ENCODE measurements at regions not wholly inside any gene's neighbourhood (a gene's known extent, or its start where the extent isn't known, plus 50 kb on each side); places are given as distances from the start of the nearest gene placed in this dataset.
"Not testable (repeated sequence)": the region's sequence is repeated elsewhere in the genome, so short reads cannot be mapped to it uniquely, and the experiment has no call there.

- no peak for DNase-seq (ENCODE audit: low spot score)
Measured at GRCh38 chr5:97544240-97544639, 361.2 kb upstream of the RIOK2 start.

GRCh38 chr5:97544678-97545077 is 361.6 kb upstream of the RIOK2 start:
- no peak for DNase-seq (ENCODE audit: low spot score)

GRCh38 chr5:97545446-97545845 is 362.4 kb upstream of the RIOK2 start:
- DNase-seq (ENCODE audit: low spot score) = no peak

DNA sequence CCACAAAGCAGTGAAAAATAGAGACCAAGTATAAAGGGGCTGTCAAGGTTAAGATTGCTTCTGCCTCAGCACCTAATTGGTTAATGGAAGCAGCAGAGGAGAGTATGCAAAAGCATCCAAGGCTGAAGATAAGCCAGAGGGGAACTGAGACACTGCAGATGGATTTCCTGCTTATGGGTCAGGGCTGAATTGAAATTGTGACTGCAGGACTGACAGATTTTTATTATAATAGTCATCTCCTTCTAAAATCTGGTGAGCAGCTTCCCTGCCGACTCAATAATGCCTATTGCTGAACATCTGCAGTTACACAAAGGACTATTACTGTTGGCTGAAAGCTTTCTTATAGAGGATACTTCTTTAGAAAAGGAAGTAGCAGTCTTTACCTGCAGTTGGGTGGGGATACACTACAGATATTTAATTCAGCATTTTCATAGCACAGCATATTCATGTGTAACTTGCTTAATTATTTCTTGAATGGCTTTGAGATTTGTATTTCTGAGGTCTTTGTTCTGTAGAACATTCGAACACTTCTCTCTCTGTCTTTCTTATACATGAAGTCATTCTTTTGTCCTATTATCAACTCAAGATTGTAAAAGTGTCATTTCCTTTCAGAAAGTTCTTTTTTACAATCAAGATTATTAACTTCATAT is 363.0 kb upstream of the RIOK2 start:
- DNase-seq (ENCODE audit: low spot score) = no peak

DNA sequence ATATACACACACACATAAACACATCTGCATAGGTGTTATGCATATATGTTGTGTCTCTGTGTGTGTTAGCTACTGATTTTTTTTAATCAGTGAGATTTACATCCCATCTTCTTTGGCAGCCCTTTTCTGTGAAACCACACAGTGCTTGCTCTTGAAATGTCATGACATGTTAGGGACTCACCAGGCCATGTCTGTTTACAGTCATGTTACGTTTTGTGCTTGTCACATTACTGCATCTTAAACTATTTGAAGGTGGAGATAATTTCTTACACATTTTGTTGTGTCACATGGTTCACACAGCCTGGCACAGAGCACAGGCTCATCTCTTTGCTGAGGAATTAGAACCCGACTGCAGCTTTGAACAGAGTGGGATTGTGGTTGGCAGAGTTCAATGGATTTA is 364.4 kb upstream of the RIOK2 start:
- DNase-seq (ENCODE audit: low spot score) = no peak

GRCh38 chr5:97547999-97548738 is 365.1 kb upstream of the RIOK2 start:
- DNase-seq (ENCODE audit: low spot score) = no peak

- DNase-seq (ENCODE audit: low spot score) = no peak
Measured at GRCh38 chr5:97548739-97549080, 365.7 kb upstream of the RIOK2 start.

DNA sequence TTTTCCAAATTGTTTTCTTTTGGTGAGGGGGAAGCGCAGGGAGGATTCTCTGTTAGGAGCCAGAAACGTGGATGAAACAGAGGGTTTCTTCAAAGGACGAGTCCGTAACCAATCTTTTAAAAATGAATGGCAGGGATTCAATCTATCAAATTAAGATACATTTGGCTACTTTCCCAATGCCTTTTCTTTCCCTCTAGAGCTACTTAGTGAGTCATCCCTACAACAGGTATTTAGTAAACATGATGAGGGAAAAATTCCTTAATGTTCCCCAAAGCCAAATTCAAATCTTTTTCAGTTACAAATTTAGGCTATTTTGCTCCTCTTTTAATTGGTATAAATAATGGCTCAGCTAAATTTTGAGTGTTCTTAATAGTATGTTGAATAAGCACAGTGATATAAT is 366.4 kb upstream of the RIOK2 start:
- no peak for DNase-seq (ENCODE audit: low spot score)

DNA sequence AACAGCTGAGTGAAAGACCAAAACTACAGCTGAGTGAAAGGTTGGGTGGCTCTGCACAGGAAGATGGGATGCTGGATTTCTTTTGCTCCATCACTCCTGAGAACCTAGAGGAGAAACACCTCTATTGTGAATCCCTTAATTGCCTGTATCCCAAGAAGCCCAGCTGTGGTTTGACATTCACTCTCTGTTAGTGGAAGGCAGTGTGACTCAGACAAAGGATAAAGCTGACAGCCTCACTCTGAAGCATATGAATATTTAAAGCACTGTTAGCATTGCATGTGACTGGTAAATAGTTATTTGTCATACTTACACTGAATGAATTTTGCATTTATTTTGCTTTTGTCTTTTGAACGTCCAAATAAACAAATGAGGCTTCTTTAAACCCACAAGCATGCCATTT is 367.1 kb upstream of the RIOK2 start:
- DNase-seq (ENCODE audit: low spot score) = peak; percentile 43

DNA sequence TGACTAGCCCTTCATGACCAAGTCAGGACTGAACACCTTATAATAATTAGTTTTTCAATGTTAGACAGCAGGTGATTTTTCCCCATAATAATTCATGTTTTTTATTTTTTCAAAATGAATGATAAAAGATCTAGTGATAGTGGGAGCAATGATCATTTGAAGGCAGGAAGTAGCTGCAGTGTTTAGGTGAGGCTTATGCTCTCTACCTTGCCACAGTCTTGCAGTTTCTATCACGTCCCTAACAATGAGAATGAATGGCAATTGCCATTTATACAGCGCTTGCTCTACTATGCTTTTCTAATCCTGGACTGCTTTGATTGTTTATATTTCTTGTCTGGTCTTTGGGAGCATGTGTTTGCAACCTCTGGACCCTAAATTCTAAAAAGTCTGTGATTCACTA is 367.8 kb upstream of the RIOK2 start:
- DNase-seq (ENCODE audit: low spot score) = no peak

GRCh38 chr5:97553604-97554452 is 370.8 kb upstream of the RIOK2 start:
- no peak for DNase-seq (ENCODE audit: low spot score)

DNA sequence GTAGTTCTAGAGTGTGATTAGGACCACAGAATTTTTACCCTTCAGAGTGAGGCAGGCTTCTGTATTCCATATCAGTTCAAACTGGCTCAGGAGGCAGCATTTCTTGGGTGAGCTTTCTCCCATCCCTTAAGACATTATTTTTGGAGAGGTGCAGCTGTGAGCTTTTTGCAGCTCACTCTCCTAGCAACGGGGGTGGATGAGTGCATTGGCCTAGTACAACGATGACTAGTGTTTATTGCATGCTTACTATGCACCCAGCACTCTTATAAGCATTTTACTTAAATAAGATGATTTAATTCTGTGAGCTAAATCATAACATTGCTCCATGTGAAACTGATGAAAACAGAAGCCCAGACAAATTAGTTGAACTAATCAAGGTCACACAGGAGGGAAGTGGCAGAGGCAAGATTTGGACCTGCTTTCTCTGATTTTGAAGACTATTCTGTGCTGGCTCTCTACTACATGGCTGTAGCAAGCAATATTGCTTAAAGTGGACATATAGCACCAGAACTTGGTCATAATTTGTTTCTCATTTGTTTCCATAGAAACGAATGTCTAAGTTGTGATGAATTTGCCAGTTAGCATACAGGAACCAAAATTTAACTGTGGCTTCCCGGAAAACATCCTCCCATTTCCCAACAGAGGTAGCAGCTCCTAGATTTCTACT is 372.1 kb upstream of the RIOK2 start:
- no peak for DNase-seq (ENCODE audit: low spot score)

DNA sequence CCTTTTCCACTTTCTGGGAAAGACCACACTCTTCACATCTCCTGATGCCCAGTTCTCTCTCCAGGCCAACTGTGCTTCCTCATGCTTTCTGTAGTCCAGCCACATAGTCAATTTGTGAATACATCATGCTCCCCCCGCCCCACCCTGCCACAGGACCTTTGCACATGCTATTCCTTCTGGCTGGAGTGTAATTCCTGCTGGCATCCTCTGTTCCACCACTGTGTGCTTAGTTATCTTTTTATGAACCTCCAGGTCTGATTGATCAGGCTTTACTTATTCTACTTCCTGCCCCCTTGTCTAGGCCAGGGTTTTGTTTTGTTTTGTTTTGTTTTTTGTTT is 372.6 kb upstream of the RIOK2 start:
- DNase-seq (ENCODE audit: low spot score) = no peak

DNA sequence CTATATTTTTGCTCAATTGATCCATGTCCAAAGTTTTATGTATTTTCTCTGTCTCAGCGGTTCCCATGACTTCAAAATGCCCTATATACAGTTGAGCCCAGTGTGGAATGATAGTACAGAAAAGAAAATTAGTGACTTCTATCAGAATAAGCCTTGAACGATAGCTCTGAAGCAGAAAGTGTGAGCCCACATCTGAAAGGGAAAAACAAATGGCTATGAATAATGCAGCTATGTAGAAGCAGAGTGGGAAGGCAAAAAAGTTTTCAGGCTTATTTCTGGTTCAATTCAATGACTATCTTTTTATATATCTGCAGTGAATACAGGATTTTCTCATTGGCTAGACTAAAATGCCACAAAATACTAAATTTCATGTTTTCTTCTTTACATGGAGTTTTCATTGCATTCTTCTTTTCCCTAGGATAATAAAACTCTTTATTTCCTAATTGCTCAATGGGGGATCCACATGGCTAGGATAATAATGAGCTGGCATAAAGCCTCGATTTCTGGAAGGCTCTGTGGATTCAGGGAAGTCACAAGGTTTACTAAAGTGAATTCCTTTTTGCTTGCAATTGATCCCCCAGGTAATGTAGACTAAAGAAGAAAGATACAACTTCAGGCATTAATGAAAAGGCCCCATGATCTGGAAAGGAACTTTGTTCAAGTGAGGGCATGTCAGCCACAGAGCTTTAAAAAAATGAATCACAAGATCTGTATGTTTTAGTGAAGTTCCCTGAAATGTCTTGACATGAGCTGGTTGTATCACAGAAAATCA is 377.0 kb upstream of the RIOK2 start:
- DNase-seq (ENCODE audit: low spot score) = no peak

DNA sequence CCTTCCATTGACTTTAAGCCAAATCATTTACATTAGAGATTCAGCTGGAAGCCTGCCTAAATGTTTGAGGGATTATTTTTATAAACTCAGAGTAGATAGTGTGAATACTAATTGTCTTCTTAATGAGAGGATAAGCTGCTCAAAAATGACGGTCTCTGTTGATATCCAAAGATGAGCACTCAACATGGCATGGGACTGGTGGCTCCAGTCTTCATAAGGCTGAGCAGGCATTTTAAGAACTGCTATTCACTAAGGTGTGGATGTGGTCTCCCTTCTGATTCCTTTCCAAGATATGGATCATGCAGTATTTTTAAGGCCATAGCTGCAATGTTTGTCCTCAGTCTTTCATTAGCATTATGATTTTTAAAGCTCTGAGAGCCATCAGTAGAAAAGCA is 377.5 kb upstream of the RIOK2 start:
- no peak for DNase-seq (ENCODE audit: low spot score)

- DNase-seq (ENCODE audit: low spot score) = no peak
Measured at GRCh38 chr5:97563050-97563657, 380.1 kb upstream of the RIOK2 start.

DNA sequence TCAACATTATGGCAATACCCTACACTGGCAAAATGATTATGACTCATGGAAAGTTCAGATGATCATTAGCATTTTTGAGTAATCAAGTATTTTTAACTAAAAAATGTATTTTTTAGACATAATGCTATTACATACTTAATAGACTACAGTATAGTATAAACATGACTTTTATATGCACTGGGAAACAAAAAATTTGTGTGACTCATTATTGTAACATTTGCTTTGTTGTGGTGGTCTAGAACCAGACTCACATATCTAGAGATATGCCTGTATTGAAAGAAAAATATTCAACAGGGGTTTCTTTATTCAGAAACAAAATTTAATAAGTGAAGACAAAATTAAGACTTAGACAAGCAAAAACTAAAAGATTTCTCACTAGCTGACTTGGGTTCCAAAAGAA is 385.3 kb upstream of the RIOK2 start:
- no peak for DNase-seq (ENCODE audit: low spot score)

- no peak for DNase-seq (ENCODE audit: low spot score)
Measured at GRCh38 chr5:97570242-97570641, 387.2 kb upstream of the RIOK2 start.

- DNase-seq (ENCODE audit: low spot score) = no peak
Measured at GRCh38 chr5:97575322-97575721, 392.3 kb upstream of the RIOK2 start.

DNA sequence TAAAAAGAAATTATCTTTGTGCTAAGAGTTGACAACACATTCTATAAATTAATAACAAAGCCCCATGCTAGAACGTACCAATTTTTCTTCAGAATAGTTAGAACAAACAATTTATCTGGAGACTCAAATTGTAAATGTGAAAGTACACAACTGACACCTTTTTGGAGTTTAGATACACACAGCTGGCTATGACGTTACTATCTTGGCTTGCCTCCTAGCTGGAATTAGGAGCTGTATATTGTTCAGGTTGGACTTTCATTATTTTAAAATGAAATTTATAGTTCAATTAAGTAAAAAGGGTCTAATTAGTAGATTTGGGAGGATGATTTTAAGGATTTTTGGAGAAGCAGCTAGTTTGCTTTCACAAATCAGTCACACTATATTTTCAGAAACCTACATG is 393.9 kb upstream of the RIOK2 start:
- no peak for DNase-seq (ENCODE audit: low spot score)

GRCh38 chr5:97579977-97580376 is 396.9 kb upstream of the RIOK2 start:
- DNase-seq (ENCODE audit: low spot score) = not testable (repeated sequence)

All from H4 (cell line).